ENCODE measurements at regions not wholly inside any gene's neighbourhood (a gene's known extent, or its start where the extent isn't known, plus 50 kb on each side); places are given as distances from the start of the nearest gene placed in this dataset.

DNA sequence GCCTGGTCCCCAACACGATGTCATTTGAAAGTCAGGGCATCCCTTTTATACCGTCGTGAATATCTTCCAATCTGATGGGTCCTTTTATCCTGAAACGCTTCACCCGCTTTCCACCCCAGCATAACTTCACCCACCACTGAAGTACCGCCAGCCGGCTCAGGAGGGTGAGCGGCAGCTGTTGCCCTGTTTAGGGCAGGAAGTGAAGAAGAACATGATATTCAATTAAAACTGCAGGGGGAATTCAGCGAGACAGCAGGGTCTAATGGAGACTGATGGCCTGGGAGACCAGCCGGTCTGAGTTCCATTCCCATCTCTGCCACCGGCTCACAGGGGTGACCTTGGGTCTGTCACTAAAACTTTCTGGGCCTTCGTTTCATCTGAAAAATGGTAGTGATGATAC, 68.2 kb upstream of the EGFLAM start:
- Mint-ChIP-seq H3K9me3 (no peaks in the 10 kb centered on the region), H3K4me3 (no peak overlapping the region), H3K36me3 (ENCODE audit: low read depth) (no peaks in the 10 kb centered on the region), H3K4me1 (peaks cover 10% of the 10 kb centered on the region), H3K27me3 (ENCODE audit: low read depth) (peaks cover 67% of the 10 kb centered on the region), H3K27ac (peak overlapping the region in 2 of 3 experiments; percentile 1 to 5)
- TF ChIP-seq, protein P1, sequence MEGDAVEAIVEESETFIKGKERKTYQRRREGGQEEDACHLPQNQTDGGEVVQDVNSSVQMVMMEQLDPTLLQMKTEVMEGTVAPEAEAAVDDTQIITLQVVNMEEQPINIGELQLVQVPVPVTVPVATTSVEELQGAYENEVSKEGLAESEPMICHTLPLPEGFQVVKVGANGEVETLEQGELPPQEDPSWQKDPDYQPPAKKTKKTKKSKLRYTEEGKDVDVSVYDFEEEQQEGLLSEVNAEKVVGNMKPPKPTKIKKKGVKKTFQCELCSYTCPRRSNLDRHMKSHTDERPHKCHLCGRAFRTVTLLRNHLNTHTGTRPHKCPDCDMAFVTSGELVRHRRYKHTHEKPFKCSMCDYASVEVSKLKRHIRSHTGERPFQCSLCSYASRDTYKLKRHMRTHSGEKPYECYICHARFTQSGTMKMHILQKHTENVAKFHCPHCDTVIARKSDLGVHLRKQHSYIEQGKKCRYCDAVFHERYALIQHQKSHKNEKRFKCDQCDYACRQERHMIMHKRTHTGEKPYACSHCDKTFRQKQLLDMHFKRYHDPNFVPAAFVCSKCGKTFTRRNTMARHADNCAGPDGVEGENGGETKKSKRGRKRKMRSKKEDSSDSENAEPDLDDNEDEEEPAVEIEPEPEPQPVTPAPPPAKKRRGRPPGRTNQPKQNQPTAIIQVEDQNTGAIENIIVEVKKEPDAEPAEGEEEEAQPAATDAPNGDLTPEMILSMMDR (IDR thresholded peaks at IDR 0.05; ENCODE audit: unreplicated experiment in 3 of 3): no peak

- no peak overlapping the region for H3K27ac Mint-ChIP-seq
- peaks cover 57% of the 10 kb centered on the region for H3K27me3 Mint-ChIP-seq (ENCODE audit: low read depth)
- TF ChIP-seq, protein P1 (IDR thresholded peaks at IDR 0.05; ENCODE audit: unreplicated experiment in 3 of 3): no peak
- peaks cover 10% of the 10 kb centered on the region for H3K4me1 Mint-ChIP-seq
- H3K9me3 Mint-ChIP-seq: no peaks in the 10 kb centered on the region
- no peak overlapping the region for H3K4me3 Mint-ChIP-seq
- no peaks in the 10 kb centered on the region for H3K36me3 Mint-ChIP-seq (ENCODE audit: low read depth)
These were observed 69.3 kb upstream of the EGFLAM start for GRCh38 chr5:38189081-38189504.

DNA sequence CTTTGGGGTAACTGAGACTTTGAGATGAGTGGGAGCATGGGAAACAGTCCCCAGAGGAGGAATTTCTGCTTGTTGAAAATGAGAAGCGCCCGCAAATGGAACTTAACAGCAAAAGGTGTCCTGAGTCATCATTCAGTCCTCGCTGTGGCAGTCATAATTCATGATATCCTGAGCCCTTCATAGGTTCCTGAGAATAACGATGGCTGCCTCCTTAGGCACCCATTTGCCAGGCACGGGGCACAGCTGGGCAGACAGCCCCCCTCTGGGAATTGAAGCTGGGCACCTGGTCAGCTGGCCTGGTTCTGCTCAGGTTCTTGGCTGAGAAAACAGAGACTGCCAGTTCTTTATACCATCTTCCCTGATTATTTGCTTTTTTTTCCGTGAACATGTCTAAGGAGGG, 69.8 kb upstream of the EGFLAM start:
- Mint-ChIP-seq H3K36me3 (ENCODE audit: low read depth) (no peaks in the 10 kb centered on the region), H3K27me3 (ENCODE audit: low read depth) (peaks cover 52% of the 10 kb centered on the region), H3K27ac (no peak overlapping the region), H3K4me1 (peaks cover 10% of the 10 kb centered on the region), H3K9me3 (no peaks in the 10 kb centered on the region), H3K4me3 (no peak overlapping the region)
- TF ChIP-seq, protein P1 (IDR thresholded peaks at IDR 0.05; ENCODE audit: unreplicated experiment in 3 of 3): no peak

- Mint-ChIP-seq H3K4me3 (no peak overlapping the region), H3K36me3 (ENCODE audit: low read depth) (no peaks in the 10 kb centered on the region), H3K4me1 (peaks cover 10% of the 10 kb centered on the region), H3K9me3 (no peaks in the 10 kb centered on the region), H3K27me3 (ENCODE audit: low read depth) (peaks cover 43% of the 10 kb centered on the region), H3K27ac (no peak overlapping the region)
- TF ChIP-seq, protein P1 (IDR thresholded peaks at IDR 0.05; ENCODE audit: unreplicated experiment in 3 of 3): no peak
These were observed 70.8 kb upstream of the EGFLAM start for GRCh38 chr5:38187532-38187931.

DNA sequence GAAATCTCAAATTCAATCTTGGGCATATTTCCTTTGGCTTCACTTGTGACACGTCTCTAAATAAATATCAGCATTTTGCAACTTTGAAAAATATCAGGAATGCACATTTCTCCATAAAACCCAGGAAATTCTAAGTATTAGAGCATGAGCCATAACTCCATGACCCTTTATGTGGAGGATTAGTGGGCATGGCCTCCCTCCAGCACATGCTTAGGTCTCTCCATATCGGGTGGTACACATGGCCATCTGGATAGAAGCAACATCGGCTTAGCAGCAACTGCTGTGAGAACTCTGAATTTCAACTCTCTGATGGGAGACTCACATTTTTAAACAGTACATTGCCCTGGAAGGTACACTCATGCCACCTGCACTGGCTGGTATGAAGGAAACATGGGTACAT, 73.7 kb upstream of the EGFLAM start:
- TF ChIP-seq, protein P1 (IDR thresholded peaks at IDR 0.05; ENCODE audit: unreplicated experiment in 3 of 3): no peak
- Mint-ChIP-seq H3K9me3 (no peaks in the 10 kb centered on the region), H3K27me3 (ENCODE audit: low read depth) (peaks cover 21% of the 10 kb centered on the region), H3K4me1 (peaks cover 6% of the 10 kb centered on the region), H3K36me3 (ENCODE audit: low read depth) (no peaks in the 10 kb centered on the region), H3K27ac (no peak overlapping the region), H3K4me3 (no peak overlapping the region)

GRCh38 chr5:38182991-38183390, 75.4 kb upstream of the EGFLAM start:
- Mint-ChIP-seq H3K4me1 (no peaks in the 10 kb centered on the region), H3K27me3 (ENCODE audit: low read depth) (peaks cover 4% of the 10 kb centered on the region), H3K9me3 (no peaks in the 10 kb centered on the region), H3K4me3 (no peak overlapping the region), H3K27ac (no peak overlapping the region), H3K36me3 (ENCODE audit: low read depth) (no peaks in the 10 kb centered on the region)
- TF ChIP-seq, protein P1 (IDR thresholded peaks at IDR 0.05; ENCODE audit: unreplicated experiment in 3 of 3): no peak

All from nephron (organoid).